ENCODE measurements at regions not wholly inside any gene's neighbourhood (a gene's known extent, or its start where the extent isn't known, plus 50 kb on each side); places are given as distances from the start of the nearest gene placed in this dataset.

DNA sequence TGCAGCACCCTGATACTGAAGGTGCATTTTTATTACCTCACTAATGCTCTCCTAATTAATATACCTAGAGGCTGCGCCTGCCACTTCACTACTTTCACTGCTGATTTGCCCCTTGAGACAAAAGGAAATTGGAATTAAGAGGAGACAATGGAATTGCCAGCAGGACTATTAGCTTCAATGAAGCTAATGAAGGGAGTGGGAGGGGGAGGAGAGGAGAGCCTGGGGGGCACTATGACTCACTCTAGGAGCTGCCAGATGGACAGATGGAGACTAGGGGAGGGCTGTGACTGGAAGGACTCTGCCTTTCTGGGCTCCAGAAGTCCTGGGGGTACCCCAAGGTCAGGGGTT lies 102.8 kb upstream of the DRD2 start:
- Histone ChIP-seq H3K79me1 (ENCODE audit: low read depth, low read length) (no peaks in the 10 kb centered on the region), H4K8ac (ENCODE audit: extremely low read depth, insufficient read depth, low read length) (no peak overlapping the region), H4K5ac (ENCODE audit: insufficient read length, low read depth, low read length) (no peak overlapping the region), H3K23ac (ENCODE audit: insufficient read length) (no peak overlapping the region), H3K36me3 (ENCODE audit: control insufficient read depth in 2 of 4, insufficient read depth in 4 of 4, low read length in 3 of 4) (no peaks in the 10 kb centered on the region), H3K23me2 (ENCODE audit: low read depth, low read length) (peaks cover 5% of the 10 kb centered on the region; the same call in 1 of the 2 replicates), H2BK120ac (replicated peaks; ENCODE audit: low read depth, low read length) (no peak overlapping the region), H2BK15ac (ENCODE audit: low read length) (no peak overlapping the region), H3K9ac (replicated peaks in 1 of 4; ENCODE audit: extremely low read depth in 1 of 4, low read depth in 3 of 4, low read length in 3 of 4) (no peak overlapping the region), H3K14ac (ENCODE audit: insufficient read length) (no peak overlapping the region), H2AFZ (ENCODE audit: low read length) (no peak overlapping the region), H2BK12ac (ENCODE audit: low read depth, low read length) (no peak overlapping the region), H3K4me1 (replicated peaks in 1 of 4; ENCODE audit: control insufficient read depth in 3 of 4, insufficient read depth in 4 of 4, low read length in 3 of 4) (peaks cover 5 to 24% (median 12%) of the 10 kb centered on the region in 4 experiments), H3K27me3 (replicated peaks in 1 of 4; ENCODE audit: control insufficient read depth in 3 of 4, extremely low read depth in 1 of 4, insufficient read depth in 3 of 4, low read length in 3 of 4) (no peaks in the 10 kb centered on the region), H3K4me3 (ENCODE audit: extremely low read depth in 1 of 4, insufficient read depth in 2 of 4, low read depth in 3 of 4, low read length in 4 of 4) (no peak overlapping the region; a peak in 1 of 8 replicates), H2BK20ac (ENCODE audit: low read length) (no peak overlapping the region), H4K91ac (replicated peaks; ENCODE audit: insufficient read length, low read length) (no peak overlapping the region), H3K18ac (ENCODE audit: extremely low read depth, low read length) (peak overlapping the region; percentile 49; the same call in 1 of the 2 replicates), H3K56ac (replicated peaks; ENCODE audit: insufficient read length, low read depth, low read length) (no peak overlapping the region), H3K79me2 (ENCODE audit: control insufficient read depth in 1 of 2, insufficient read depth in 2 of 2, low read length in 2 of 2) (no peaks in the 10 kb centered on the region), H3K4ac (replicated peaks; ENCODE audit: insufficient read length, low read depth, low read length) (no peak overlapping the region), H3K9me3 (ENCODE audit: insufficient read depth in 2 of 2, low read depth in 1 of 2, low read length in 1 of 2) (no peaks in the 10 kb centered on the region), H2AK5ac (ENCODE audit: low read depth, low read length) (no peak overlapping the region), H3K27ac (ENCODE audit: low read depth, low read length) (no peak overlapping the region), H2BK5ac (ENCODE audit: low read depth, low read length) (no peak overlapping the region), H3K4me2 (ENCODE audit: insufficient read depth in 1 of 2, low read depth in 2 of 2, low read length in 2 of 2) (peak overlapping the region; percentile 22 to 35; a peak in 2 of 4 replicates), H4K20me1 (replicated peaks in 1 of 2; ENCODE audit: control insufficient read depth in 1 of 2, insufficient read depth in 2 of 2, low read length in 2 of 2) (no peaks in the 10 kb centered on the region)
- 75% methylated on average over 1 of the region's 1 CpG; no CpG with 5 or more reads in 1 of the 2 experiments for WGBS, 2 experiments (ENCODE audit: extremely low coverage in 1 of 2, insufficient coverage in 1 of 2, insufficient read length in 1 of 2, insufficient replicate concordance in 2 of 2, low coverage in 1 of 2, low lambda C conversion rate in 2 of 2, missing lambda C conversion rate in 1 of 2)
- ChIA-PET CTCF (ENCODE audit: partially characterized antibody) (interaction anchor here (0.8 to 3.5 kb wide), 9 partner anchors 8 to 683 kb away, joined by 3 to 12 read pairs (median 4); no protein-coding TSS in a partner anchor), POLR2A (ENCODE audit: partially characterized antibody) (interaction anchor here (1.1 to 1.7 kb wide), 2 partner anchors 11 to 19 kb away, joined by 6 read pairs; no protein-coding TSS in a partner anchor)
- no peak for FAIRE-seq
- no peak for DNase-seq (ENCODE audit: low read depth in 1 of 2, low spot score in 2 of 2)
- TF ChIP-seq TAF1 (IDR thresholded peaks at IDR 0.05; ENCODE audit: low read depth, low read length) (no peak), JUND (IDR thresholded peaks at IDR 0.05; ENCODE audit: low read length) (peak; percentile 86)

Measured in H1 (cell line).